Left colon (tissue), 2 donors: ENCODE measurements at regions not wholly inside any gene's neighbourhood (a gene's known extent, or its start where the extent isn't known, plus 50 kb on each side); places are given as distances from the start of the nearest gene placed in this dataset.
A peak's percentile ranks its signal among the peaks of the same experiment; 100 is the strongest.
"Not testable (repeated sequence)": the region's sequence is repeated elsewhere in the genome, so short reads cannot be mapped to it uniquely, and the experiment has no call there.

ENCODE experiments used
- ATAC-seq: fragments of 200-7000 bp; cut with Tn5 transposase; one replicate; pipeline ENCODE4 v1.9.1; 2020; ENCODE audit warnings: mild to moderate bottlenecking, moderate library complexity
- DNase-seq, 2 donors: peaks; one replicate each; pipeline ENCODE4 v3.0.0-alpha.2; 2020
- intact Hi-C, 2 donors: fragments of 100-400 bp; cut with DNase I in 1 of 2; cut with micrococcal nuclease in 1 of 2; formaldehyde crosslinking; loops; one replicate each; pipeline versions ENCODE4 v1.11.2 to v1.14.0; 2022; cut with DNase I, micrococcal nuclease
- donor health status: DM: no; HTN: no; CAD: no.
- donor health status: DM: yes; HTN: yes; CAD: no.

DNA sequence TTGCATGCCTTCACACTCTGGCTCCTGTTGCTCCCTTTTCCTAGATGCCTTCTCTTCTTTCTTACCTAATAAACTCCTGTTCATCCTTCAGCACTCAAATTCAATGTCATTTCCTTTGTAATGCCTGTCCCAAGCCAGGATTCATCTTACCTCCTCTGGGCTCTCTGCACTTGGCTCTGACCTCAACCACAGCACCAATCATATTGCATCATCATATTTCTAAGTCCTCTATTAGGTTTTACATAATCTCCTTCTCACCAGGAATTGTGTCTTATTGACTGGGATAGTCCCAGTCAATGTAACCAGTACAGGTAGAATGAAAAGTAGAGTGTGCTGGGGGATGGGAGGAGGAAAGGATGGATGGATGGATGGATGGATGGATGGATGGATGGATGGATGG is 187.1 kb downstream of the NRP2 start:
- intact Hi-C loops, result no loop called here
- no peak for ATAC-seq
- DNase-seq, result no peak

DNA sequence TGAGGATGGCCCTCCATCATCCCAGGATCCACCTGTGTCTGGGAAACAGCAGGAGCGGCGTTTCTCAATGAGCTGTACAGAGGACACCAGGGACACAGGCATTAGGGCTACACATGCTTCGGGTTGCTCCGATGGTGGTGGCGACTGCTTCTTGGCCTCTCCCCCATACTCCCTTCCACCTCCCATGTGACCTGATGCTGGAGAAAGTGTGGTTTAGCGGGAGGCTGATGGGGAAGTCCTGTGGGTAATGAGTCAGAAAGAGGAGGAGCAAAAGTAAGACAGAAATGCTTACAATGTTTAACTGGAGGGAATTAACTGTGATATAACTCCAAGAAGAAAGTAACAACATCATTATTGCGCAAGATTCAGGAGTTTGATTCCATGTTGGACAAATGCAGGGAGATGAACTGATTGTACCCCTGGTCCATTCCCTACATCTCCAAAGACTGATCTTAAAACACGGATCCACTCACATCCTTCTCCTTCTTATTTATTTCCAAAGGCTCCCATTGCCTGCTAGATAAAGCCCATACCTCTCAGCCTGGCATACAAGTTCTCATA is 186.6 kb downstream of the NRP2 start:
- ATAC-seq (no peak), DNase-seq (no peak)
- intact Hi-C loops, result no loop called here

DNA sequence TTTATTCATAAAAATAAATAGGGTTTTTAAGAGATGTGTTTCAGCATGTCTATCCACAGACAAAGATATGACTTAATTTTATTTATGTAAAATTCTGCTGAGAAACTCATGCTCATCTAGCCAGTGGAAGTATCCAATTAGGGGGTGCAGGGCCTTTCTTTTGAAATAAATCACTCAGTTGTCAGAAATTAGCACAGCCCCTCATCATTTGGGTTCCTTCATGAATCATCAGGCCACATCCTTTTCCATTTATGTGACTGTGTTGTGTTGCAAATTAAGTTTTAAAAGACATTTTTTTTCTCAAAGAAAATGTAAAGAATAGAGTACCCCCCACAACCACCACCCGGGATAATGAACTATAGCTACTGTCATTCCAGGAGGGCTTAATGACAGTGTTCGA is 185.8 kb downstream of the NRP2 start:
- DNase-seq (no peak), ATAC-seq (no peak)
- intact Hi-C loops, result no loop called here

DNA sequence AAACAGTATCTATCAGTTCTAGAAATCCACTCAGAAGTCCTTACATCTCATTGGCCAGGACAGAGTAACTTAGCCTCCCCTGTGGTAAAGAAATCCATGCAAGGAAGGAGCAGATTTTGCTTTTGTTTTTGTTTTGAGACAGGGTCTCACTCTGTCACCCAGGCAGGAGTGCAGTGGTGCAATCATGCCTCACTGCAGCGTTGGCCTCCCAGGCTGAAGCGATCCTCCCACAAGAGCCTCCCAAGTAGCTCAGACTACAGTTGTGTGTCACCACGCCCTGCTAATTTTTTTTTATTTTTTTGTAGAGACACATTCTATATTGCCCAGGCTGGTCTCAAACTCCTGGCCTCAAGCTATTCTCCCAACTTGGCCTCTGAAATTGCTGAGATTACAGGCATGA is 185.1 kb downstream of the NRP2 start:
- ATAC-seq (no peak), DNase-seq (no peak)
- intact Hi-C loops, result no loop called here

DNA sequence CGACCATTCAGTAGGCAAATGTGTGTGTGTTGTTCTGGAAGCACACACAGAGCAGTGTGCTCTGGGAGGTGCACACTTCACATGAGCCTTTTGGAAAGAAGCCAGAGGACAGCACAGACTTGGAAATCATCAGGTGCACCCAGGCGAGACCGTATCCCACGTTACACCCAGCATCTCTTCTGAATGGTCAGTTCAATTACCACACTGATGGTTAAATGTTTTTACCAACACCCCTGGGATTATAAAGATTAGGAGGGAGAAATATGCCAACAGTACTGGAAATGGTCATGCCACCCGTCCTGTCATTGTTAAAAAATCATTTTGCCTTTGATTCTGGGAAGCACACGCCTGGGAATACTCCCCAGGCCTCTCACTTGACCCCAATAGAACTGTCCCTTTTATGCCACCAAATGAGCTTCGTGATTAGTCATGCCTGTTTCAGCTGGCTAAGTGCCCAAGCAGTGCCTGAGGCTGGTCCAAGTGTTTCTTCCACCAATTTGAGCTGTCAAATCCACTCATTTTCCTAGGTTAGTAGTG is 183.7 kb downstream of the NRP2 start:
- ATAC-seq, result no peak
- intact Hi-C loops, result no loop called here

DNA sequence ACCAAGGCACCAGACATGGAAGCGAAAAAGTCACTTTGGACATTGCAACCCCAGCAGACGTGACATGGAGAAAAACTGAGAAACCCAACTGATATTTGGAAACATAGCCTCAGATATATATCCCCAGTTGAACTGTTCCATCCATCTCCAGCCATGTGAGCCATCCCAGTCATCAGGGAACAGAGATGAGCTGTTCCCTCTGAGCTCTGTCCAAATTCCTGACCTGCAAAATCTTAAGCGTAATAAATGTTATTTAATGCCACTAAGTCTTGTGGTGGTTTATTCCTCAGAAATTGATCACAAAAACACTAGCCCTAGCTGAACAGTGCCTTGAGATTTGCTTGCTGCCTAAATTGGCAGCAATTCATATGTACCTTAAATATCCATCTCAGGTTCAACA is 182.8 kb downstream of the NRP2 start:
- intact Hi-C loops, result no loop called here
- no peak for ATAC-seq
- no peak for DNase-seq

More for the DNA sequence above, 183.7 kb downstream of the NRP2 start:
- no peak for DNase-seq

DNA sequence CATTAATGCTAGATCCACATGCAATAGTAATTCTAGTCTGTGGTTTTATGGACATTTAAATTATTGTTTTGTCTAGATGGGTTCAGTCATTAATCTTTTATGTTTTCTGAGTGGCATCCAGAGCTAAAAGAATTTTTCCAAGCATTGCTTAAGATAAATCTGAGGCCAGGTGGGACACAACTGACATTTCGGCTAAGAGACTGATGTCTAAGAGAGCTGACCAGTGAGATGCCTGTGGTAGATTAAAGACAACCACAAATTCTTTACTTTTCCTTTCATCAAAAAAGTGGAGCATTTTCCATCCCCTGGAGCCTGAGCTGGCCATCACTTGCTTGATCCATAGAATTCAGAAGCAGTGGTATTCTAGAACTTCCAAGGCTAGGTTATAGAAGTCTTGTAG is 182.2 kb downstream of the NRP2 start:
- intact Hi-C loops, result no loop called here
- ATAC-seq (no peak), DNase-seq (no peak)

DNA sequence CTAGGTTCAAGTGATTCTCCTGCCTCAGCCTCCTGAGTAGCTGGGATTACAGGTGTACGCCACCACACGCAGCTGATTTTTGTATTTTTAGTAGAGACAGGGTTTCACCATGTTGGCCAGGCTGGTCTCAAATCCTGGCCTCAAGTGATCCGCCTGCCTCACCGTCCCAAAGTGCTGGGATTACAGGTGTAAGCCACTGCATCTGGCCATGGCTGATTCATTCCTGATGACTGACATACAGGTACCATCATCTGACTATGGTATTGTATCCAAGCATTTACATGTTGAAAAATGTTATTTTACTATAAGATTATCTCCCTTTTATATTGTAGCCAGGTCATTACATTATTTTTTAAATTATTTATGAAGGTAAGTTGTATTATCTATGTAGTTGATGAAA is 180.5 kb downstream of the NRP2 start:
- ATAC-seq, intact Hi-C loops, DNase-seq: not testable (repeated sequence)

DNA sequence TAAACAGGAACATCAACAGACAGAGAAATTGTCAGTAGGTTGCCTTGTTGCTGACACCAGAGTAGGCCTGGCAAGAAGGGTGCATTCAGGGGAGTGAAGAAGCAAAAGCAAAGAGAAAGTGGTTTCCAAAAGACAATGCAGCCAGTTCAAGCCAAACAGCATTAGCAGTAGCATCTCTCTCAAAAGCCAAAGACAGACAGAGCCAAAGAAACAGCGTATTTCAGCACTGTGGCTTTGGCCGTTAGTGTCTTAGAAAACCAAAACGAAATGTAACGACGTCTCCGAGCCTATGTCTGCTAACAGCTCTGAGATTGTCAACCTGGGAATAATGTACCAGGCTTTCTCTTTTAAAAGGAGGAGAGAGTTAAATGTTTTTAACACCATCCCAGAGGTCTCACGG is 178.6 kb downstream of the NRP2 start:
- ATAC-seq (no peak), DNase-seq (no peak)
- intact Hi-C loops, result no loop called here

DNA sequence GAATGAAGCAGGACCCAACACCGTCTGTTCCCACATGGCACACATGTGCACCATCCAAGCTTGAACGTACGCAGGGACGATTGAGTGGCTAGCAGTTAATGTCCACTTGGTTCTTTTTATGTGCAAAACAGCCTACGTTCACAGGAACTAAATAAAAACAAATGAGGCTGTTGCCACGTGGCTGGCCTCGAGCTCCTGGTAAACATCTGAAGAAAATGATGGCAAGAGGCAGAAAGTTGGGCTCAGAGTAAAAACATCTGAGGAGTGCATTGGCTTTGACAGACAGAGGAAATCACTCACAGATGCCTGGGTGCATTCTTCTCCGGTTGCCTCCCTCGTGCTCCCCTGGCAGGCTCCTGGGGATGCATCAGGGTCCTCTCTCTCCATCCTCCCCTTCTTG is 177.9 kb downstream of the NRP2 start:
- no peak for DNase-seq
- no peak for ATAC-seq
- intact Hi-C loops, result no loop called here

DNA sequence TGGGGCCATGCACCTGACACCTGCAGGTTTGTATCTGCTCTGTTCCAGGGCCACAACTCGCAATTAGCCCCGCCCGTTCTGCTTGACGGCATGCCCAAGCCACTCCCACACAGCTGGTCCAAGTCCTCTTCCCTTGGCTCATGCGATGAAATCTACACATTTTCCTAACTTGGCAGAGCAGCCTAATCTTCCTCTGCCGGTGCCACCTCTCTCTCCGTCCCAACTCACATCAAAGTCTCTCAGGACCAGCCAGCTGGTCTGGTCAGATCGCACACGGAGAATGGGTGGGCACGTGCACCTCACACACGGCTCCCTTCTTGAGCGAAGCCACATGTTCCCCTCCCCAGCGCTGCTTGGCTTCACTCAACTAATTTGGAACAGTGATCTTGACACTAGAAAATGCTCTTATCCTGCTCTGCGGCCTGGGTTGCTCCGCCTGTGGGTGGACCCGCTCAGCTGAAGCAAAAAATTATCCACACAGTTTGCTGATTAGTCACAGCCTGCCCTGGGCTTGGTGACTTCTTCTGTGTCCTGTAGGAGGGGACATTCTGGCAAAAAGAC is 176.7 kb downstream of the NRP2 start:
- peak; percentile 50 for ATAC-seq
- intact Hi-C loops, result no loop called here
- peak in 1 of 2 donors; percentile 35 for DNase-seq

DNA sequence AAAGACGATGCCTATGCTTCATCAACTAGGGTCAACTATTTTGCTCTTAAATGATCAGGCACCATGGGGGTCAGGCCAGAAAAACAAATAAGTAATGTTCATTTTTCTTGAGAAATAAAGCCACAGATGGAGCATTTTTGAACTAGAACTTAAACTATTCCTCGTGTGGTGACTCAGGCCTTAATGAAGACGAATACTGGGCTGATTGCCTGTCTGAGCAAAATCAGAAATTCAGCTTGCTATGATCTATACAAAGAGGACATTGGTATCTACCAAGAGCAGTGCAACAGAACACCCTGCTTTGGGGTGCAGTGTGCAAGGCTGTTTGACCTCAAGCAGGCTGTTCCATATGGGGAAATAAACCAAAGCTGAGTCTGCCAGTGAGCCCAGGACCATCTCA is 176.0 kb downstream of the NRP2 start:
- ATAC-seq (no peak), DNase-seq (no peak)
- intact Hi-C loops, result no loop called here

DNA sequence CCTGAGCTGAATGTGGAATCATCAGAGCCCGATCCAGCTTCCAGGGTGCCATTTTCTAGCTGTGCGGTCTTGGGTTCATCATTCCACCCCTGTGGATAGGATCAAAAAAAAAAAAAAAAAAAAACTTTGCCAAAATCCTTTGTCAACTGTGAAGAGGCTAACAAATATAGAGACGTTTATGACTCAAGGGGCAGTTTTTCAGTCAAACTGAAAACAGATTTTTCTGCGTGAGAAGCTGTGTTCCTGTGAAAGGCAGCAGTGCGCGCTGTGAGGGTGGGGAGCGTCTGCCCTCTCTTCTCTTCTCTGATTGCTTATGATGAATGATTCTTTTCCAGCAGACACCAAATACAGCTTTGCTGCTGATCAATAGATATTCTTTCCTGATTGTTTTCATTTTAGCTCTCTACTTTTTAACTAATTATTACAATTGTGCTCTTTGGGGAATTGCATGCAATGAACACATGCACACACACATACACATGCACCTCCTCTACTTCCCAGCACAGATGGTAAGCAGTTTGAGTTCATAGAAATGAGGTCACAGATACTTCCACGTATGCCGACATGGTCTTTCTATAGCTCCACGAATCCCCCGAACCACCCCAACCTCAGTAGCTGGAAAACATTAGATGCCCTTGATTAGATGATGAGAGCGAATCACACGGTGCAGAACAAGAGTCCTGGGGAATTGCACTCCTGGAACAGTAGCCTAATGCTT is 175.4 kb downstream of the NRP2 start:
- no peak for DNase-seq
- no peak for ATAC-seq
- intact Hi-C loops, result no loop called here

DNA sequence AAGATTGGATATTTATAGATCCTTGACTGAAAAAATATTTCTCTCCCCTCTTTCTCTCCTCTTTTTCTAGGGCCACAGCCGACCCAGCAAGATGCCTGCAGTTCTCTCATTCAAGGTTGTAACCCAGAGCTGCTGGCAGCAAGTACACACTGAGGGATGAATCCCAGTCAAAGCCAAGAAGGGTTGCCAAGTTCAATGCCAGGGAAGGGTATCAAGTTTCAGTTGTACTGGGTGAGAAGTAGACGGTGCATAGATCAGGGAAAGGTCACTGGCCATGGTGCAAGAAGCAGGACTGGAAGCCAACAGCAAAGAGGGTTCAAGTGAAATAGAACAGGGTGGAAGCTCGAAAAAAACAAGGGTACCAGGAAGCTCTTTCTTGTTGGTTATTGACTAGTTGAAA is 170.2 kb downstream of the NRP2 start:
- intact Hi-C loops, result no loop called here
- ATAC-seq (no peak), DNase-seq (no peak)

DNA sequence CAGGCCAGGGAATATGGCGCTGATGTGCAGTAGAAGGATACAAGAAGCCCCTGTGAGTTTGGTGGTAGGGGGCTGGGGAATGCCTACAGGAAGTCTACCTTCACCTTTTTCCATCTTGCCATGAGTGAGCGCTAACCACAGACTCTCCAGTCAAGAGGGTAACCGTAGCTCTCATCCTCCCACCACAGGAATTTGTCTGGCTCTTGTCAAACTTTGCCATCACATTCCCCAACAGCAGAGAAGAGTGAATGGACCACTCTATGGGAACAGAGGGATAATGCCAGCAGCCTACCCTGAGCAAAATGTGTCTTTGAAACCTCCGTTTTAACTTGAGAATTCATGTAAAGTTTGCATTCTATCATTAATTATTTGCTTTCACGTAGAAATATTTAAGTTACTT is 168.3 kb downstream of the NRP2 start:
- DNase-seq (no peak), ATAC-seq (no peak)
- intact Hi-C loops, result no loop called here

DNA sequence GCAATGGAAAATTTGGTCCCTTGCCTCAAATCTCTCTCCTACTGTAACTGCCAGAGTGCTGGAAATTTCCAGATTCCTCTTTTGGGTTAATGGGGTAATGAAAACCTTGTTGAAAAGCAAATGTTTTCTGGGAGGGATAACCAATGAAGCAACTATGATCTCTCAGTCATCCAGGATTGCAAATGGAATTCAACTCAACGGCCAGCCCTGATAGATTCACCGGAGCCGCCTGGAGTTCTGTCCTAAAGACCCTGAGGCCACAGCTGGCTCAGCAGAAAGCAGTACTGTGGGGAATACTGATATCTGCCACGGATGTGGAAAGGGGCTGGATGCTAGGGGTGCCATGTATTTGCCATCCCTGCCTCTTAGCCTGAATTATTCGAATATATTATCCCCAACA is 167.8 kb downstream of the NRP2 start:
- ATAC-seq (no peak), DNase-seq (no peak)
- intact Hi-C loops, result no loop called here

DNA sequence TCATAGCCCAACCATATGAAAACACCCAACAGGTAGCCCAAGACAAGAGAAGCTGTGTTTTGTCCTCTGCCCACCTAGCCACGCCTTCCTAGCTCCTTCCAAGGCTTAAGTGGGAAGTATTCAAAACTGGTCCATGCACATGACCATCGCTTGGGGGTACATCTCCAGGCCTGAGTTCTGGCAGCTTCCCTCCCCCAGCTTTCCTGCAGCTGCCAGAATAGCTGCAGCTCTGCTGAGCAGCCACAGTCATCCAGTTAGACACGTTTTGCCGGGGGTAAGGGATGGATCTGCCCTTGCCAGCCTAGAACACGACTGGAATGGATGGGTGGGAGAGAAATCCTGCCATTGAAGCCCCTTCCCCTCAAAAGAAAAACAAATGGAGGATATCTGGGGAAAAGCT is 166.8 kb downstream of the NRP2 start:
- ATAC-seq, result no peak
- DNase-seq, result no peak
- intact Hi-C loops, result no loop called here

DNA sequence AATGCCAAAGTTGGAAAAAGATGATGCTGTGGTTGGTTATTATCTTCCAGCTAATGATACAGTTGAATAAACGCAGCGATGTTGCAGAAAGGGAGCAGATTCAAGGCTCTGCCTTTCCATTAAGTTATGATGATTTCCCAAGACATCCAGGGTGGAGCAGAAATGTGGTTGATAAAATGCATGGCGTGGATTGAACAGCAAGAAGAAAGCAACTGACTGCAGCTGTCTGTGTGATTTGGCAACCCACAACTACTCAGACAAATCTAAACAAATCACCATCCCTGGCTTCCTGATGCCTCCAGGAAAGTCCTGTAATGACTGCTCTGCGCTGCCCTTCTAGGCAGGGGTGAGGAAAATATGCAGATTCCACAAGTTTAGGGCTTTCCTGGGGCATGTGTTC is 166.3 kb downstream of the NRP2 start:
- no peak for DNase-seq
- no peak for ATAC-seq
- intact Hi-C loops, result no loop called here
